ENCODE measurements at regions not wholly inside any gene's neighbourhood (a gene's known extent, or its start where the extent isn't known, plus 50 kb on each side); places are given as distances from the start of the nearest gene placed in this dataset.
A peak's percentile ranks its signal among the peaks of the same experiment; 100 is the strongest.

DNA sequence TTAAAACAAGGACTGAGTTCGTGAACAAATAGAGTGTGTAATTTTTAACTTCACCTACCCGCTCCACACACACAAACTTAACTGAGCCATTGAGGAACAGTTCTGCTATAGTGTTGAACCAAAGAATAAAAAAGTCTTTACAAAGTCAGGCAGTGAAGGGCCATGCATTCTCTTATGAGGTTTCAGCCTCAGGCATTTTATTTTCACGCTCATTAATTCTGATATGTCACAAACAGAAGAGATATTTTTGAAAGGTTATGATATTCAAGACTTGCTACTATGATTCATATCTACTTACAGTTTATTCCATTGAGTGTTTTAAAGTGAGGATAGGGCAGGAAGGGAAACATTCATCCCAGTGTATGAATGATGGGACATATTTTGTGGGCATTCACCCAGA, 282.2 kb downstream of the SLITRK5 start:
- no peak for ATAC-seq

GRCh38 chr13:87954091-87954490, 282.9 kb downstream of the SLITRK5 start:
- H3K27ac ChIP-seq (ENCODE audit: low read length), result no peak overlapping the region
- no peaks in the 10 kb centered on the region for H3K4me1 ChIP-seq (ENCODE audit: insufficient read depth, low read length)
- H4K20me1 ChIP-seq (ENCODE audit: low read length), result no peaks in the 10 kb centered on the region
- ChIA-PET POLR2A (ENCODE audit: unreplicated experiment) (no interaction called here), CTCF (no interaction called here)
- no peaks in the 10 kb centered on the region for H3K9me3 ChIP-seq (ENCODE audit: low read length)
- TF ChIP-seq EZH2phosphoT487 (IDR thresholded peaks at IDR 0.05; ENCODE audit: borderline replicate concordance, low read length) (no peak), EZH2 (IDR thresholded peaks at IDR 0.05; ENCODE audit: low read length, unreplicated experiment) (no peak), CTCF (conservative IDR thresholded peaks at IDR 0.05; ENCODE audit: low read depth, low read length) (no peak)
- no peak for ATAC-seq
- intact Hi-C loops (cut with micrococcal nuclease), result no loop called here
- BruUV-seq (replicated peaks), result no TSS peak
- H3K9ac ChIP-seq (ENCODE audit: low read length), result no peak overlapping the region
- no peaks in the 10 kb centered on the region for H3F3A ChIP-seq (ENCODE audit: low read length, unreplicated experiment)
- H3K9me2 ChIP-seq (replicated peaks; ENCODE audit: low read length), result no peaks in the 10 kb centered on the region
- no peak overlapping the region for H3K4me2 ChIP-seq (ENCODE audit: low read length)
- H3K79me2 ChIP-seq (ENCODE audit: low read length), result no peaks in the 10 kb centered on the region
- peak; percentile 6 for DNase-seq
- no peak overlapping the region for H2AFZ ChIP-seq (ENCODE audit: low read length)
- no peak overlapping the region for H3K4me3 ChIP-seq (ENCODE audit: low read length)
- H3K27me3 ChIP-seq (ENCODE audit: low read length), result no peaks in the 10 kb centered on the region
- no peaks in the 10 kb centered on the region for H3K36me3 ChIP-seq (ENCODE audit: low read depth, low read length)

More for the DNA sequence above, 282.2 kb downstream of the SLITRK5 start:
- no peak for DNase-seq
- Histone ChIP-seq H3K79me2 (ENCODE audit: low read length) (no peaks in the 10 kb centered on the region), H3K9me3 (ENCODE audit: low read length) (no peaks in the 10 kb centered on the region), H4K20me1 (ENCODE audit: low read length) (no peaks in the 10 kb centered on the region), H3K4me3 (ENCODE audit: low read length) (no peak overlapping the region), H3K27me3 (ENCODE audit: low read length) (no peaks in the 10 kb centered on the region), H3K9me2 (replicated peaks; ENCODE audit: low read length) (no peaks in the 10 kb centered on the region), H3K27ac (ENCODE audit: low read length) (no peak overlapping the region), H3F3A (ENCODE audit: low read length, unreplicated experiment) (no peaks in the 10 kb centered on the region), H2AFZ (ENCODE audit: low read length) (no peak overlapping the region), H3K4me1 (ENCODE audit: insufficient read depth, low read length) (no peaks in the 10 kb centered on the region), H3K36me3 (ENCODE audit: low read depth, low read length) (no peaks in the 10 kb centered on the region), H3K4me2 (ENCODE audit: low read length) (no peak overlapping the region), H3K9ac (ENCODE audit: low read length) (no peak overlapping the region)
- POLR2A ChIA-PET (ENCODE audit: unreplicated experiment), result no interaction called here
- TF ChIP-seq EZH2 (IDR thresholded peaks at IDR 0.05; ENCODE audit: low read length, unreplicated experiment) (no peak), CTCF (conservative IDR thresholded peaks at IDR 0.05; ENCODE audit: low read depth, low read length) (no peak), EZH2phosphoT487 (IDR thresholded peaks at IDR 0.05; ENCODE audit: borderline replicate concordance, low read length) (no peak)
- BruUV-seq (replicated peaks), result no TSS peak
- CTCF ChIA-PET, result no interaction called here
- intact Hi-C loops (cut with micrococcal nuclease), result no loop called here

- H3K79me2 ChIP-seq (ENCODE audit: low read length), result no peaks in the 10 kb centered on the region
- no peak for TF ChIP-seq CTCF (conservative IDR thresholded peaks at IDR 0.05; ENCODE audit: low read depth, low read length)
- TF ChIP-seq EZH2 (IDR thresholded peaks at IDR 0.05; ENCODE audit: low read length, unreplicated experiment), result no peak
- no peak for TF ChIP-seq EZH2phosphoT487 (IDR thresholded peaks at IDR 0.05; ENCODE audit: borderline replicate concordance, low read length)
- no peaks in the 10 kb centered on the region for H3K9me3 ChIP-seq (ENCODE audit: low read length)
- no peaks in the 10 kb centered on the region for H3K4me1 ChIP-seq (ENCODE audit: insufficient read depth, low read length)
- CTCF ChIA-PET, result no interaction called here
- no peaks in the 10 kb centered on the region for H3K36me3 ChIP-seq (ENCODE audit: low read depth, low read length)
- H3K27ac ChIP-seq (ENCODE audit: low read length), result no peak overlapping the region
- H3K27me3 ChIP-seq (ENCODE audit: low read length), result no peaks in the 10 kb centered on the region
- no peaks in the 10 kb centered on the region for H3K9me2 ChIP-seq (replicated peaks; ENCODE audit: low read length)
- BruUV-seq (replicated peaks), result no TSS peak
- no peaks in the 10 kb centered on the region for H4K20me1 ChIP-seq (ENCODE audit: low read length)
- H3K4me2 ChIP-seq (ENCODE audit: low read length), result no peak overlapping the region
- no peak overlapping the region for H2AFZ ChIP-seq (ENCODE audit: low read length)
- no peaks in the 10 kb centered on the region for H3F3A ChIP-seq (ENCODE audit: low read length, unreplicated experiment)
- ATAC-seq (no peak), DNase-seq (no peak)
- H3K4me3 ChIP-seq (ENCODE audit: low read length), result no peak overlapping the region
- intact Hi-C loops (cut with micrococcal nuclease), result no loop called here
- POLR2A ChIA-PET (ENCODE audit: unreplicated experiment), result interaction anchor here (0.6 kb wide), 1 partner anchor 348 kb away, joined by 3 read pairs; no protein-coding TSS in a partner anchor
- no peak overlapping the region for H3K9ac ChIP-seq (ENCODE audit: low read length)
Measured at GRCh38 chr13:87961546-87961945, 290.4 kb downstream of the SLITRK5 start.
